Skeletal muscle cell (primary cell): ENCODE measurements at regions not wholly inside any gene's neighbourhood (a gene's known extent, or its start where the extent isn't known, plus 50 kb on each side); places are given as distances from the start of the nearest gene placed in this dataset.
"Not testable (repeated sequence)": the region's sequence is repeated elsewhere in the genome, so short reads cannot be mapped to it uniquely, and the experiment has no call there.

Experiments used
- DNase-seq: peaks from one replicate; pipeline ENCODE4 v3.0.0-alpha.2; 2010; ENCODE audit warnings: low read depth
- H3K4me3 ChIP-seq: 2 replicates; pipeline ENCODE4 v1.5.1; 2011; ENCODE audit warnings: low read depth, mild to moderate bottlenecking, control low read depth, low read length, moderate library complexity

GRCh38 chr4:87716371-87717265 is 66.5 kb downstream of the DMP1 start:
- peak; percentile 67 for DNase-seq
- no peak overlapping the region for H3K4me3 ChIP-seq

- peak; percentile 51 for DNase-seq
- no peak overlapping the region for H3K4me3 ChIP-seq
Measured at GRCh38 chr4:87717276-87718031, 67.4 kb downstream of the DMP1 start.

GRCh38 chr4:87718217-87718835 is 68.2 kb downstream of the DMP1 start:
- no peak for DNase-seq
- H3K4me3 ChIP-seq, result no peak overlapping the region

GRCh38 chr4:87720094-87720691 is 70.1 kb downstream of the DMP1 start:
- no peak for DNase-seq
- no peak overlapping the region for H3K4me3 ChIP-seq

- DNase-seq, H3K4me3 ChIP-seq: not testable (repeated sequence)
Measured at GRCh38 chr4:87725287-87725686, 74.1 kb upstream of the IBSP start.

- no peak overlapping the region for H3K4me3 ChIP-seq
- DNase-seq, result no peak
Measured at GRCh38 chr4:87732033-87732765, 67.2 kb upstream of the IBSP start.

- DNase-seq, result no peak
- no peak overlapping the region for H3K4me3 ChIP-seq
Measured at GRCh38 chr4:87734084-87734483, 65.3 kb upstream of the IBSP start.

GRCh38 chr4:87734936-87735335 is 64.4 kb upstream of the IBSP start:
- no peak overlapping the region for H3K4me3 ChIP-seq
- no peak for DNase-seq

- no peak overlapping the region for H3K4me3 ChIP-seq
Measured at GRCh38 chr4:87738483-87738882, 60.9 kb upstream of the IBSP start.

GRCh38 chr4:87739494-87739893 is 59.9 kb upstream of the IBSP start:
- no peak overlapping the region for H3K4me3 ChIP-seq
- no peak for DNase-seq

More at GRCh38 chr4:87738483-87738882, 60.9 kb upstream of the IBSP start:
- no peak for DNase-seq

- H3K4me3 ChIP-seq, result no peak overlapping the region
- no peak for DNase-seq
Measured at GRCh38 chr4:87745064-87745807, 54.1 kb upstream of the IBSP start.

GRCh38 chr4:87746001-87746400 is 53.4 kb upstream of the IBSP start:
- H3K4me3 ChIP-seq, result no peak overlapping the region
- no peak for DNase-seq
